ENCODE measurements at regions not wholly inside any gene's neighbourhood (a gene's known extent, or its start where the extent isn't known, plus 50 kb on each side); places are given as distances from the start of the nearest gene placed in this dataset.

DNA sequence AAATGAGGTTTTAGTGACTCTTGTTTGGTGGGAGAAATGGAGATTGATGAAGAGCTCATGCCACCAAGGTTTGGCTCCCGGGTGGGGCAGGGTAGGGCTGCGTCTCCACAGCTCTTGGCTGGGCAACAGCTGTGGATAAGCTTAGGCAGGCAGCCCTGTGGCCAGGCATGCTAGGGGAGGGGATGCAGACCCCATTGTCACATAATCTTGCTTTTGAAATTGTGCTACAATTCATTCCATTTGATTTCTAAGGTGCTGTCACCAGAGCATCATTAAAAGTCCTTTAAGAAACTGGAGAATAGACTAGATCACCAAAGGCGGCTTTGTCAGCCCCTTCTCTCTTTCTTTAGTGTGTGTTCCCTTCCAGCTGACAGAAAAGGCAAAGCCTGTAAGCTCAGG is 574.2 kb upstream of the JAG1 start:
- H3K4me3 ChIP-seq (ENCODE audit: low read depth, poor library complexity, severe bottlenecking) = no peak overlapping the region
- intact Hi-C loops (cut with DNase I; ENCODE audit: low total_unique reads) = no loop called here
- no peak for TF ChIP-seq CTCF (IDR thresholded peaks at IDR 0.05)
- TF ChIP-seq POLR2A (IDR thresholded peaks at IDR 0.05) = no peak
- WGBS, 2 donors = 74 to 79% methylated on average over 3 of the region's 3 CpGs
- no peak for DNase-seq (ENCODE audit: low spot score in 2 of 2)

DNA sequence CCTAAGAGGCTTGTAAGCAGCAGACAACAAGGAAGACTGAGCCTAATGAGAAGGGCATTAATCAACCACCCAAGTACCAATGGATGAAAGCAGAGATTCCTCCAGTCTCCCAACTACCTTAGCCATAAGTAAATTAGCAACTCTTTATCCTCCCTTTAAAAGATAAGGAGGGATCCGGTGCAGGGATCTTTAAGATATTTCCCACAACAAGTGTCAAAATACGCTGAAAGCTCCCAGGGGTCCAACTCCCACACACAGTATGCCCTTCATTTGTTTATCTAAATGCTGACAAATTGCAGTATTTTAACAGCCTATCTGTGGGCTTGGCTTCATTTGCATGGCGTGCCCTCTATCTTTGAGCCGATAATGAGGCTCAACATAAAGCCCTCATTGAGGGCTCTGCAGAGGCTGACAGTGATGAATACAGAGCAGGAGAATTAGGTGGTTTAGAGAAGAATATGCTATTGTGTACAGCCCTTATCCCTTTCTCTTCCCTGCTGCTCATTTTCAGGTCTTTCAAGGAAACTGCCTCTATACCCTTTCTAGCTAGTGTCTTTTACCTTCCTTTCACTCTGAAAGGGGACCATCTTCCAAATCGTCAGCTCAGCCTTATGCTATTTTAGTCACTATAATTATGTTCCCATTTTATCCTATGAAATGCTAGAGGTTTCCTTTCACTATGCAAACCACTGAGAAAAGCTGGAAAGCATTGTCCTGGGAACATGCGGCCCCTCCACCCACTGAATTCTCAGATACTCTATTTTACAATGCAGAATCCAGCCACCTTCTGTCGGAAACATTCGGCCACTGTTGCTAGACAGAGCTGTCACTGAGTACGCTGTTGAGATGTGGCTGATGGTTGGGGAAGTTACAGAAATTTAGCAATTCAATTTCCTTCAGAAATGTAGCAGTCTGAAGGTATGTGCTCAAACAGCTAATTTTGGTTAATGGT is 575.2 kb upstream of the JAG1 start:
- intact Hi-C loops (cut with DNase I; ENCODE audit: low total_unique reads) = no loop called here
- no peak for TF ChIP-seq CTCF (IDR thresholded peaks at IDR 0.05)
- TF ChIP-seq POLR2A (IDR thresholded peaks at IDR 0.05) = no peak
- WGBS, 2 donors = 66 to 68% methylated on average over 9 of the region's 9 CpGs
- DNase-seq (ENCODE audit: low spot score in 2 of 2) = no peak
- H3K4me3 ChIP-seq (ENCODE audit: low read depth, poor library complexity, severe bottlenecking) = no peak overlapping the region

- H3K4me3 ChIP-seq (ENCODE audit: low read depth, poor library complexity, severe bottlenecking) = no peak overlapping the region
- TF ChIP-seq POLR2A (IDR thresholded peaks at IDR 0.05) (no peak), CTCF (IDR thresholded peaks at IDR 0.05) (no peak)
- intact Hi-C loops (cut with DNase I; ENCODE audit: low total_unique reads) = no loop called here
- DNase-seq (ENCODE audit: low spot score in 2 of 2) = no peak
- 91 to 96% methylated on average over 2 of the region's 2 CpGs for WGBS, 2 donors
Measured at GRCh38 chr20:11249683-11250082, 575.9 kb upstream of the JAG1 start.

DNA sequence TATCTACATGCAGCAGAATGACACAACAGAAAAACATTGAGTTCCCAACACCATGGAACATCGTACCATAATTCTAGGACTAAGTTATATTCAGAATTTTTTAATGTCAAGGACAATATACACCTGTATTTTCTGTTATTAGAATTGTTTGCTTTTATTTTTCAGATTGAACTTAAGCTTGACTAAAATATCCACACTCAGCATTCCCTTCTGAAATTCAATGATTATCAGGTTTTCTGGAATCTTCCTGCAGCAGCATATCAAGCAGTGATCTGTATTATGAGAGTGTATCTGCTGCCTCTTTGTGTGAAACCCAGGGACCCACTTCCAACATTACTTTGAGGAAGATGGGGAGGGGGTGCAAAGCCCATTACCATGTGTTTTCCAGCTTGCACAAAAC is 578.6 kb upstream of the JAG1 start:
- intact Hi-C loops (cut with DNase I; ENCODE audit: low total_unique reads) = no loop called here
- H3K4me3 ChIP-seq (ENCODE audit: low read depth, poor library complexity, severe bottlenecking) = no peak overlapping the region
- WGBS, 2 donors = 91 to 95% methylated on average over 1 of the region's 1 CpG
- DNase-seq (ENCODE audit: low spot score in 2 of 2) = no peak
- no peak for TF ChIP-seq POLR2A (IDR thresholded peaks at IDR 0.05)
- TF ChIP-seq CTCF (IDR thresholded peaks at IDR 0.05) = no peak

DNA sequence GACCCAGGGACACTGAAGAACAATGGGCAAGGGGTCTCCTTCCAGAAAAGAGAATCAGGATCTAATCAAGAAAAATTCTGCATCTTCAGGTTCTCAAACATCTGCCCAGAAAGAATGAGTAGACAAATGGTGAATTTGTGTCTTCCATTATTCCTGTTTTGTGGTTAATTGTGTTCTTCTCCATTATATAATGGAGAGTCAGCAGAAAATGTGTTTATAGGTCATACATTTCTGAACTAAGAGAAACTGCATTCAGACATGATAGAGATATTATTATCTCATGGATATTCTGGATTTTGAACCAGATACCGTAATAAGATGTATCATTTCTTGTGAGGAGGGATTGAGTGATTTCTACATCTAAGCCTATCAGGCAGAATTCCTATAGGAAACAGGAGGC is 581.7 kb upstream of the JAG1 start:
- no peak overlapping the region for H3K4me3 ChIP-seq (ENCODE audit: low read depth, poor library complexity, severe bottlenecking)
- WGBS, 2 donors = 97 to 100% methylated on average over 1 of the region's 1 CpG
- DNase-seq (ENCODE audit: low spot score in 2 of 2) = no peak
- intact Hi-C loops (cut with DNase I; ENCODE audit: low total_unique reads) = no loop called here
- no peak for TF ChIP-seq CTCF (IDR thresholded peaks at IDR 0.05)

DNA sequence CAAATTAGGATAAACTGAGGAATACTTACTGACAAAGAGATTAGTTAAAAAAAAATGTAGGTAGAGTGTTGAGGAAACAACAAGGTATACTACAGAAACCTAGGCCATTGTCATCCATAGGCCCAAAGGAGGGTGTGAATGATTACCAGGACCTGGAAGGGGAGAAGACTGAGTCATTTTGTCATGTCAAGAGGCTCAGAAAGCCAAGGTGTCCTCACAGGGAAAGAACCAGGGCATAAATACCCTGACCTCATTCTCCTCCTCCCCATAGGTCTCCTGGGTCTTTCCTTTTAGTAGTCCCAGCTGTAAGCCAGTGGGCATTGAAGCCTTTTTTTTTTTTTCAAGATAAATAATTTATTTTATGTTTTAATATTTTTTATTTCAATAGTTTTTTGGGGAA is 582.1 kb upstream of the JAG1 start:
- intact Hi-C loops (cut with DNase I; ENCODE audit: low total_unique reads) = no loop called here
- no peak overlapping the region for H3K4me3 ChIP-seq (ENCODE audit: low read depth, poor library complexity, severe bottlenecking)
- no peak for DNase-seq (ENCODE audit: low spot score in 2 of 2)
- TF ChIP-seq POLR2A (IDR thresholded peaks at IDR 0.05) (no peak), CTCF (IDR thresholded peaks at IDR 0.05) (no peak)

All from lower leg skin (tissue), 4 donors.